ENCODE measurements at regions not wholly inside any gene's neighbourhood (a gene's known extent, or its start where the extent isn't known, plus 50 kb on each side); places are given as distances from the start of the nearest gene placed in this dataset.

GRCh38 chr22:48516571-48516970 is 1311.1 kb downstream of the BRD1 start:
- ATAC-seq: no peak
- DNase-seq (ENCODE audit: low read depth, low spot score): no peak
- H3K4me1 ChIP-seq (ENCODE audit: control insufficient read depth, insufficient read depth, low read length): no peaks in the 10 kb centered on the region
- POLR2A ChIA-PET: no interaction called here
- no peaks in the 10 kb centered on the region for H3K36me3 ChIP-seq (ENCODE audit: control insufficient read depth, insufficient read depth, low read length)
- no TSS peak for BruUV-seq (replicated peaks)
- no peak overlapping the region for H3K27ac ChIP-seq (ENCODE audit: low read length)
- CTCF ChIA-PET: no interaction called here
- intact Hi-C loops (cut with micrococcal nuclease; ENCODE audit: unreplicated experiment) (no loop called here), in situ Hi-C loops (cut with HindIII; ENCODE audit: low pct_unique_long_range_greater_than_20kb, low sequenced_read_pairs) (no loop called here)
- no peaks in the 10 kb centered on the region for H3K27me3 ChIP-seq (ENCODE audit: control insufficient read depth, insufficient read depth, low read length)
- H3K9me3 ChIP-seq (ENCODE audit: control insufficient read depth, insufficient read depth, low read depth, low read length): no peaks in the 10 kb centered on the region
- H3K4me3 ChIP-seq (ENCODE audit: low read depth in 2 of 2, low read length in 2 of 2): no peak overlapping the region
- TF ChIP-seq CTCF (IDR thresholded peaks at IDR 0.05) (no peak), REST (IDR thresholded peaks at IDR 0.05; ENCODE audit: insufficient read depth in 1 of 2, low read depth in 2 of 2, low read length in 1 of 2) (no peak), TCF7L2 (IDR thresholded peaks at IDR 0.05; ENCODE audit: low read depth, low read length) (no peak), SIN3A (IDR thresholded peaks at IDR 0.05; ENCODE audit: borderline replicate concordance, insufficient read depth, low read depth, low read length) (no peak), POLR2AphosphoS5 (IDR thresholded peaks at IDR 0.05; ENCODE audit: low read depth, low read length) (no peak)

- no peak for ATAC-seq
- no peaks in the 10 kb centered on the region for H3K9me3 ChIP-seq (ENCODE audit: control insufficient read depth, insufficient read depth, low read depth, low read length)
- POLR2A ChIA-PET: no interaction called here
Observed at GRCh38 chr22:48515571-48516200, 1312.0 kb downstream of the BRD1 start.

More at GRCh38 chr22:48515571-48516200, 1312.0 kb downstream of the BRD1 start:
- H3K36me3 ChIP-seq (ENCODE audit: control insufficient read depth, insufficient read depth, low read length): no peaks in the 10 kb centered on the region
- BruUV-seq (replicated peaks): no TSS peak
- in situ Hi-C loops (cut with HindIII; ENCODE audit: low pct_unique_long_range_greater_than_20kb, low sequenced_read_pairs) (no loop called here), intact Hi-C loops (cut with micrococcal nuclease; ENCODE audit: unreplicated experiment) (no loop called here)
- TF ChIP-seq SIN3A (IDR thresholded peaks at IDR 0.05; ENCODE audit: borderline replicate concordance, insufficient read depth, low read depth, low read length) (no peak), REST (IDR thresholded peaks at IDR 0.05; ENCODE audit: insufficient read depth in 1 of 2, low read depth in 2 of 2, low read length in 1 of 2) (no peak), CTCF (IDR thresholded peaks at IDR 0.05) (no peak), TCF7L2 (IDR thresholded peaks at IDR 0.05; ENCODE audit: low read depth, low read length) (no peak), POLR2AphosphoS5 (IDR thresholded peaks at IDR 0.05; ENCODE audit: low read depth, low read length) (no peak)
- H3K4me3 ChIP-seq (ENCODE audit: low read depth in 2 of 2, low read length in 2 of 2): no peak overlapping the region
- CTCF ChIA-PET: no interaction called here
- H3K27ac ChIP-seq (ENCODE audit: low read length): no peak overlapping the region
- H3K4me1 ChIP-seq (ENCODE audit: control insufficient read depth, insufficient read depth, low read length): no peaks in the 10 kb centered on the region
- H3K27me3 ChIP-seq (ENCODE audit: control insufficient read depth, insufficient read depth, low read length): no peaks in the 10 kb centered on the region
- DNase-seq (ENCODE audit: low read depth, low spot score): no peak

Data from Panc1 (cell line).